T-helper 2 cell treated with Interferon-gamma antibody and Interleukin-4, amounts not matched to agents 100 ng/mL and 5 ng/mL, for 36 hours (primary cell): ENCODE measurements at regions not wholly inside any gene's neighbourhood (a gene's known extent, or its start where the extent isn't known, plus 50 kb on each side); places are given as distances from the start of the nearest gene placed in this dataset.
"Not testable (repeated sequence)": the region's sequence is repeated elsewhere in the genome, so short reads cannot be mapped to it uniquely, and the experiment has no call there.

Experiments
- intact Hi-C: fragments of 100-400 bp; cut with micrococcal nuclease; formaldehyde crosslinking; loops from one replicate; pipeline ENCODE4 v1.15.1; 2023

- intact Hi-C loops = no loop called here
Measured at GRCh38 chr5:122668552-122668951, 106.3 kb upstream of the SNX2 start.

- intact Hi-C loops = not testable (repeated sequence)
Measured at GRCh38 chr5:122669709-122670108, 105.2 kb upstream of the SNX2 start.

GRCh38 chr5:122673343-122673742 is 101.5 kb upstream of the SNX2 start:
- intact Hi-C loops = no loop called here

GRCh38 chr5:122674385-122674784 is 100.5 kb upstream of the SNX2 start:
- intact Hi-C loops = no loop called here

- intact Hi-C loops = no loop called here
Measured at GRCh38 chr5:122680623-122681350, 94.1 kb upstream of the SNX2 start.

- intact Hi-C loops = no loop called here
Measured at GRCh38 chr5:122683631-122684030, 91.2 kb upstream of the SNX2 start.

- intact Hi-C loops = no loop called here
Measured at GRCh38 chr5:122690266-122690665, 84.6 kb upstream of the SNX2 start.

- intact Hi-C loops = no loop called here
Measured at GRCh38 chr5:122691931-122692330, 82.9 kb upstream of the SNX2 start.

GRCh38 chr5:122693963-122694362 is 80.9 kb upstream of the SNX2 start:
- intact Hi-C loops = no loop called here

- intact Hi-C loops = no loop called here
Measured at GRCh38 chr5:122694884-122695283, 80.0 kb upstream of the SNX2 start.

GRCh38 chr5:122696735-122697134 is 78.1 kb upstream of the SNX2 start:
- intact Hi-C loops = not testable (repeated sequence)

GRCh38 chr5:122697191-122697590 is 77.7 kb upstream of the SNX2 start:
- intact Hi-C loops = no loop called here

GRCh38 chr5:122699201-122699600 is 75.7 kb upstream of the SNX2 start:
- intact Hi-C loops = no loop called here

- intact Hi-C loops = loop anchor here (10.0 kb wide), 1 partner anchor 293 kb away; no protein-coding TSS in a partner anchor
Measured at GRCh38 chr5:122701640-122702523, 73.0 kb upstream of the SNX2 start.

GRCh38 chr5:122702524-122702875 is 72.4 kb upstream of the SNX2 start:
- intact Hi-C loops = loop anchor here (10.0 kb wide), 1 partner anchor 292 kb away; no protein-coding TSS in a partner anchor

GRCh38 chr5:122703203-122703602 is 71.7 kb upstream of the SNX2 start:
- intact Hi-C loops = loop anchor here (10.0 kb wide), 1 partner anchor 292 kb away; no protein-coding TSS in a partner anchor

- intact Hi-C loops = loop anchor here (10.0 kb wide), 1 partner anchor 290 kb away; no protein-coding TSS in a partner anchor
Measured at GRCh38 chr5:122704247-122705036, 70.4 kb upstream of the SNX2 start.

- intact Hi-C loops = loop anchor here (10.0 kb wide), 1 partner anchor 289 kb away; no protein-coding TSS in a partner anchor
Measured at GRCh38 chr5:122705851-122706250, 69.0 kb upstream of the SNX2 start.

GRCh38 chr5:122707796-122708195 is 67.1 kb upstream of the SNX2 start:
- intact Hi-C loops = loop anchor here (10.0 kb wide), 1 partner anchor 287 kb away; no protein-coding TSS in a partner anchor

- intact Hi-C loops = no loop called here
Measured at GRCh38 chr5:122713041-122713440, 61.8 kb upstream of the SNX2 start.

- intact Hi-C loops = no loop called here
Measured at GRCh38 chr5:122715095-122715494, 59.8 kb upstream of the SNX2 start.
